ENCODE measurements at regions not wholly inside any gene's neighbourhood (a gene's known extent, or its start where the extent isn't known, plus 50 kb on each side); places are given as distances from the start of the nearest gene placed in this dataset.
"Not testable (repeated sequence)": the region's sequence is repeated elsewhere in the genome, so short reads cannot be mapped to it uniquely, and the experiment has no call there.

- DNase-seq: not testable (repeated sequence)
Observed at GRCh38 chr20:30899370-30900079, 357.9 kb upstream of the DEFB115 start.

DNA sequence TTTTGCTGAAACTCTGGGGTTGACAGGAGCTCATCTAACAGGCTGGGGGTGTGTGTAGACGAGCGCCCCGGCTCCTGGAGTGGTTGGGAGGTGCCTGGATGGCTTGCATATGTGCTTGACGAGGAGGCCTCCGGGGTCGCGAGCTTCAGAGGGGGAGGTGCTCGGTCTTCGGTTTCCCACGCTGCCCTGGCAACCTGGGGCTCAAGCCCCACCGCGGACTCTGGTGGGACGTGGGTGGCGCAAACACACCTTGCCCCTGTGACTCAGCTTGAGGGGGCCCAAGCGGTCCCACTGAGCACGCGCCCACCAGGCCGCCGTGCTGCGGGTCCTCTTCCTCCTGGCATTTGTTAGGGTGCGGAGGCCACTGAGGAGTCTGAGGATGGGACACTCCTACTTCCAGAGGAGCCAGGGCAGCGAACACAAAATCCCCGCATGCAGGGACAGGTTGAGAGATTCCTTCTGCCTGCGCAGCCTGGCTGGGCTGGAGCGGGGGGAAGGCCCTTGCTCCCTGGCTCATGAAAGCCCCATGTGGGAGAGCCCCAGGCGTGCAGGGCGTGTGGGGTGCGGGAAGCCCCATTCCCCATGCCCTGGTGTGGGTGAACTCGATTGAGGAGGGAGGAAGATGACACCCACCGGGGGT lies 357.3 kb upstream of the DEFB115 start:
- DNase-seq: not testable (repeated sequence)

GRCh38 chr20:30905231-30905630 lies 352.2 kb upstream of the DEFB115 start:
- not testable (repeated sequence) for DNase-seq

GRCh38 chr20:30910937-30911725 lies 346.3 kb upstream of the DEFB115 start:
- no peak for DNase-seq

GRCh38 chr20:30911832-30912660 lies 345.4 kb upstream of the DEFB115 start:
- DNase-seq: not testable (repeated sequence)

DNA sequence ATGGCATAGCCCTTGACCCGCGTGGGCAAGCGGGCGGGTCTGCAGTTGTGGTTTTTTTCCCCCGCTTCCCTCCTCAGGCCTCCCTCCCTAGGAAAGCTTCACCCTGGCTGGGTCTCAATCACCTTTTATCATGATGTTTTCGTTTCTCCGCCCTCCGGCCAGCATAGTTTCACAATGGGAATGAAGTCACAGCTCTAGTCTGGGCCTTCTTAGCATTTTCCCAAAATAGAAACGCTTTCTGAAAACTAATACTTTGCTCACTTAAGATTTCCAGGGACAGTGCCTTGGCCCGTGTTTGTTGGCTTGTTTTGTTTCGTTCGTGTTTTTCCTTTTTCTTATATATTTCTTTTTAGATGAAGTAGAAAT lies 344.8 kb upstream of the DEFB115 start:
- not testable (repeated sequence) for DNase-seq

- not testable (repeated sequence) for DNase-seq
Observed at GRCh38 chr20:30916404-30916803, 341.1 kb upstream of the DEFB115 start.

GRCh38 chr20:30919514-30920188 lies 337.8 kb upstream of the DEFB115 start:
- no peak for DNase-seq

GRCh38 chr20:30921286-30922071 lies 336.0 kb upstream of the DEFB115 start:
- no peak for DNase-seq

GRCh38 chr20:30922129-30922528 lies 335.3 kb upstream of the DEFB115 start:
- no peak for DNase-seq

- DNase-seq: no peak
Observed at GRCh38 chr20:30937790-30938189, 319.7 kb upstream of the DEFB115 start.

DNA sequence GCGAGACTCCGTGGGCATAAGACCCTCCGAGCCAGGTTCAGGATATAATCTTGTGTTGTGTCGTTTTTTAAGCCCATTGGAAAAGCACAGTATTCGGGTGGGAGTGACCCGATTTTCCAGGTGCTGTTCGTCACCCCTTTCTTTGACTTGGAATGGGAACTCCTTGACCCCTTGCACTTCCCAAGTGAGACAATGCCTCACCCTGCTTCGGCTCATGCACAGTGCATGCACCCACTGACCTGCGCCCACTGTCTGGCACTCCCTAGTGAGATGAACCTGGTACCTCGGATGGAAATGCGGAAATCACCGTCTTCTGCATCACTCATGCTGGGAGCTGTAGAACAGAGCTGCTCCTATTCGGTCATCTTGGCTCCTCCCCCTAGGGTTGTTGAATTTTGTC lies 307.7 kb upstream of the DEFB115 start:
- DNase-seq: no peak

DNA sequence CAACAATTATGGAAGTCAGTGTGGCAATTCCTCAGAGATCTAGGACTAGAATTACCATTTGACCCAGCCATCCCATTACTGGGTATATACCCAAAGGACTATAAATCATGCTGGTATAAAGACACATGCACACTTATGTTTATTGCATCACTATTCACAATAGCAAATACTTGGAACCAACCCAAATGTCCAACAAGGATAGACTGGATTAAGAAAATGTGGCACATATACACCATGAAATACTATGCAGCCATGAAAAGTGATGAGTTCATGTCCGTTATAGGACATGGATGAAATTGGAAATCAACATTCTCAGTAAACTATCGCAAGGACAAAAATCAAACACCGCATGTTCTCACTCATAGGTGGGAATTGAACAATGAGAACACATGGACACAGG lies 306.4 kb upstream of the DEFB115 start:
- DNase-seq: not testable (repeated sequence)

DNA sequence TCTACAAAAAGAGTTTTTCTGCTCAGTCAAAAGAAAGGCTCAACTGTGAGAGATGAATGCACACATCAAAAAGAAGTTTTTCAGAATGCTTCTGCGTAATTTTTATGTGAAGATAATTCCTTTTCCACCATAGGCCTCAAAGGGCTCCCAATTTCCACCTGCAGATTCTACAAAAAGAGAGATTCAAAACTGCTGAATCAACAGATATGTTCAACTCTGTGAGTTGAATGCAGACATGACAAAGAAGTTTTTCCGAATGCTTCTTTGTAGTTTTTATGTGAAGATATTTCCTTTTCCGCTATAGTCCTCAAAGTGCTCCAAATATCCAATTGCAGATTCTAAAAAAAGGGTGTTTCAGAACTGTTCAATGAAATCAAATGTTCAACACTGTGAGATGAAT lies 300.8 kb upstream of the DEFB115 start:
- DNase-seq: not testable (repeated sequence)

- DNase-seq: not testable (repeated sequence)
Observed at GRCh38 chr20:30959208-30959607, 298.3 kb upstream of the DEFB115 start.

DNA sequence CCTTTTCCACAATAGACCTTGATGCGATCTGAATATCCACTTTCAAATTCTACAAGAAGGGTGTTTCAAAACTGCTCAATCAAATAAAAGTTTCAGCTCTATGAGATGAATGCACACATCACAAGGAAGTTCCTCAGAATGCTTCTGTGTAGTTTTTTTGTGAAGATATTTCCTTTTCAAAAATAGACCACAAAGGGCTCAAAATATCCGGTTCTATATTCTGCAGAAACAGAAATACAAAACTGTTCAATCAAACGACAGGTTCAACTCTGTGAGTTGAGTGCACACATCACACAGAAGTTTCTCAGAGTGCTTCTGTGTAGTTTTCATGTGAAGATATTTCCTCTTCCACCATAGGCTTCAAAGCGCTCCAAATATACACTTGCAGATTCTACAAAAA lies 293.9 kb upstream of the DEFB115 start:
- DNase-seq: no peak

- not testable (repeated sequence) for DNase-seq
Observed at GRCh38 chr20:30975859-30976258, 281.6 kb upstream of the DEFB115 start.

- DNase-seq: no peak
Observed at GRCh38 chr20:30985386-30985785, 272.1 kb upstream of the DEFB115 start.

Measured in 8988T (cell line).